C4-2B (cell line): ENCODE measurements at regions not wholly inside any gene's neighbourhood (a gene's known extent, or its start where the extent isn't known, plus 50 kb on each side); places are given as distances from the start of the nearest gene placed in this dataset.

Experiments used
- ZFX ChIP-seq: fragments of 450-650 bp; IDR thresholded peaks from 2 replicates; pipeline ENCODE4 v1.6.1; 2017
- TF ChIP-seq, protein P1 (sequence below): fragments of 450-650 bp; conservative IDR thresholded peaks from 2 replicates; pipeline ENCODE4 v1.5.1; 2017; ENCODE audit warnings: mild to moderate bottlenecking

DNA sequence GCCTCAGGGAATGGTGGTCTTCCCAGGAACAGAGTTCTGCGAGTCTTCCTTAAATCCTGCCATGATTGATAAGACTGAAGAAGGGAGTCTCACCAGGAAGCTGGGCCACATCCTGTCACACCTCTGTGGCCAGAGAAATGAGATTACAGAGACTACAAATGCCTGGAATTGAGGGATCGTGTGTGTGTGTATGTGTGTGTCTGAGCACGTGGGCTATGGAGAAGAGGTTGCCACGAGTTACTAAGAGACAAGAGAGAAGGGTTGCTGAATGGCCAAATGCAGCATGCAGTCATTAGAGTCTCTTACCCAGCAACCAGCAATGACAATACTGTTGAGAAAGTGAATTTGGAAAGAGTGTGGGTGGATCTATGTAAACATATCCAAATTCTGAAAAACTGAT is 443.1 kb downstream of the MFSD1 start:
- TF ChIP-seq, protein P1, sequence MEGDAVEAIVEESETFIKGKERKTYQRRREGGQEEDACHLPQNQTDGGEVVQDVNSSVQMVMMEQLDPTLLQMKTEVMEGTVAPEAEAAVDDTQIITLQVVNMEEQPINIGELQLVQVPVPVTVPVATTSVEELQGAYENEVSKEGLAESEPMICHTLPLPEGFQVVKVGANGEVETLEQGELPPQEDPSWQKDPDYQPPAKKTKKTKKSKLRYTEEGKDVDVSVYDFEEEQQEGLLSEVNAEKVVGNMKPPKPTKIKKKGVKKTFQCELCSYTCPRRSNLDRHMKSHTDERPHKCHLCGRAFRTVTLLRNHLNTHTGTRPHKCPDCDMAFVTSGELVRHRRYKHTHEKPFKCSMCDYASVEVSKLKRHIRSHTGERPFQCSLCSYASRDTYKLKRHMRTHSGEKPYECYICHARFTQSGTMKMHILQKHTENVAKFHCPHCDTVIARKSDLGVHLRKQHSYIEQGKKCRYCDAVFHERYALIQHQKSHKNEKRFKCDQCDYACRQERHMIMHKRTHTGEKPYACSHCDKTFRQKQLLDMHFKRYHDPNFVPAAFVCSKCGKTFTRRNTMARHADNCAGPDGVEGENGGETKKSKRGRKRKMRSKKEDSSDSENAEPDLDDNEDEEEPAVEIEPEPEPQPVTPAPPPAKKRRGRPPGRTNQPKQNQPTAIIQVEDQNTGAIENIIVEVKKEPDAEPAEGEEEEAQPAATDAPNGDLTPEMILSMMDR, result no peak
- no peak for TF ChIP-seq ZFX
